GM06990 (cell line): ENCODE measurements at regions not wholly inside any gene's neighbourhood (a gene's known extent, or its start where the extent isn't known, plus 50 kb on each side); places are given as distances from the start of the nearest gene placed in this dataset.

Experiments
- DNase-seq: peaks from one replicate; pipeline ENCODE4 v3.0.0-alpha.2; 2011; ENCODE audit not compliant: insufficient read length; ENCODE audit errors: extremely low read depth
- H3K27me3 ChIP-seq: replicated peaks from 2 replicates; pipeline ENCODE4 v1.6.0; 2011; ENCODE audit warnings: low read length; ENCODE audit not compliant: control insufficient read depth, insufficient read depth
- H3K36me3 ChIP-seq: 2 replicates; pipeline ENCODE4 v1.5.1; 2011; ENCODE audit warnings: low read length; ENCODE audit not compliant: control insufficient read depth, insufficient read depth
- H3K4me3 ChIP-seq: replicated peaks from 2 replicates; pipeline ENCODE4 v1.5.1; 2011; ENCODE audit warnings: low read depth, mild to moderate bottlenecking, control low read depth, low read length
- CTCF ChIP-seq: IDR thresholded peaks from 2 replicates; pipeline ENCODE4 v1.5.1; 2011; ENCODE audit warnings: low read length, control low read depth, mild to moderate bottlenecking, inconsistent platforms; ENCODE audit not compliant: insufficient read depth, poor library complexity, severe bottlenecking

GRCh38 chr14:49056021-49056420 lies 530.2 kb downstream of the RPS29 start:
- no peak for DNase-seq
- Histone ChIP-seq H3K27me3 (no peaks in the 10 kb centered on the region), H3K36me3 (no peaks in the 10 kb centered on the region), H3K4me3 (no peak overlapping the region)
- TF ChIP-seq CTCF, result no peak

GRCh38 chr14:49052521-49052920 lies 533.7 kb downstream of the RPS29 start:
- DNase-seq, result no peak
- no peak overlapping the region for H3K4me3 ChIP-seq
- TF ChIP-seq CTCF, result no peak
- H3K27me3 ChIP-seq, result no peaks in the 10 kb centered on the region
- H3K36me3 ChIP-seq, result no peaks in the 10 kb centered on the region

- DNase-seq, result no peak
- H3K27me3 ChIP-seq, result no peaks in the 10 kb centered on the region
- no peak for TF ChIP-seq CTCF
- H3K36me3 ChIP-seq, result no peaks in the 10 kb centered on the region
- H3K4me3 ChIP-seq, result no peak overlapping the region
Observed at GRCh38 chr14:49051328-49052060, 534.7 kb downstream of the RPS29 start.

GRCh38 chr14:49050822-49051221 lies 535.4 kb downstream of the RPS29 start:
- TF ChIP-seq CTCF, result no peak
- Histone ChIP-seq H3K4me3 (no peak overlapping the region), H3K36me3 (no peaks in the 10 kb centered on the region), H3K27me3 (no peaks in the 10 kb centered on the region)
- no peak for DNase-seq

GRCh38 chr14:49049711-49050110 lies 536.5 kb downstream of the RPS29 start:
- Histone ChIP-seq H3K36me3 (no peaks in the 10 kb centered on the region), H3K4me3 (no peak overlapping the region), H3K27me3 (no peaks in the 10 kb centered on the region)
- no peak for TF ChIP-seq CTCF
- no peak for DNase-seq

- no peak for DNase-seq
- Histone ChIP-seq H3K36me3 (no peaks in the 10 kb centered on the region), H3K4me3 (no peak overlapping the region), H3K27me3 (no peaks in the 10 kb centered on the region)
- no peak for TF ChIP-seq CTCF
Observed at GRCh38 chr14:49044981-49045380, 541.2 kb downstream of the RPS29 start.
